ENCODE measurements at regions not wholly inside any gene's neighbourhood (a gene's known extent, or its start where the extent isn't known, plus 50 kb on each side); places are given as distances from the start of the nearest gene placed in this dataset.

- TF ChIP-seq, protein P1, sequence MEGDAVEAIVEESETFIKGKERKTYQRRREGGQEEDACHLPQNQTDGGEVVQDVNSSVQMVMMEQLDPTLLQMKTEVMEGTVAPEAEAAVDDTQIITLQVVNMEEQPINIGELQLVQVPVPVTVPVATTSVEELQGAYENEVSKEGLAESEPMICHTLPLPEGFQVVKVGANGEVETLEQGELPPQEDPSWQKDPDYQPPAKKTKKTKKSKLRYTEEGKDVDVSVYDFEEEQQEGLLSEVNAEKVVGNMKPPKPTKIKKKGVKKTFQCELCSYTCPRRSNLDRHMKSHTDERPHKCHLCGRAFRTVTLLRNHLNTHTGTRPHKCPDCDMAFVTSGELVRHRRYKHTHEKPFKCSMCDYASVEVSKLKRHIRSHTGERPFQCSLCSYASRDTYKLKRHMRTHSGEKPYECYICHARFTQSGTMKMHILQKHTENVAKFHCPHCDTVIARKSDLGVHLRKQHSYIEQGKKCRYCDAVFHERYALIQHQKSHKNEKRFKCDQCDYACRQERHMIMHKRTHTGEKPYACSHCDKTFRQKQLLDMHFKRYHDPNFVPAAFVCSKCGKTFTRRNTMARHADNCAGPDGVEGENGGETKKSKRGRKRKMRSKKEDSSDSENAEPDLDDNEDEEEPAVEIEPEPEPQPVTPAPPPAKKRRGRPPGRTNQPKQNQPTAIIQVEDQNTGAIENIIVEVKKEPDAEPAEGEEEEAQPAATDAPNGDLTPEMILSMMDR (IDR thresholded peaks at IDR 0.05): no peak
- TF ChIP-seq POLR2A (IDR thresholded peaks at IDR 0.05) (no peak), POLR2AphosphoS5 (IDR thresholded peaks at IDR 0.05) (no peak)
Observed at GRCh38 chr2:145861940-145862339, 1342.0 kb upstream of the ZEB2 start.

All from sigmoid colon (tissue), 4 donors.